Cardiac muscle cell (in vitro differentiated cells and primary cell): ENCODE measurements at regions not wholly inside any gene's neighbourhood (a gene's known extent, or its start where the extent isn't known, plus 50 kb on each side); places are given as distances from the start of the nearest gene placed in this dataset.

Source experiments
- DNase-seq, 2 donors: peaks; one replicate each; pipeline versions ENCODE4 v3.0.0 to v3.0.0-alpha.2; 2010 to 2017; ENCODE audit warnings: low read depth in 1 of 2, low spot score in 1 of 2
- H3K27ac ChIP-seq: fragments of 200-600 bp; sonication (generic); 2 replicates; pipeline ENCODE4 v1.5.1; 2016
- H3K27me3 ChIP-seq: fragments of 200-600 bp; sonication (generic); 2 replicates; pipeline ENCODE4 v1.6.0; 2016; ENCODE audit warnings: control low read depth
- H3K36me3 ChIP-seq: fragments of 200-600 bp; sonication (generic); 2 replicates; pipeline ENCODE4 v1.5.1; 2016; ENCODE audit warnings: control low read depth
- H3K4me1 ChIP-seq: fragments of 200-600 bp; sonication (generic); 2 replicates; pipeline ENCODE4 v1.8.1; 2017; ENCODE audit warnings: low read depth, mild to moderate bottlenecking, mixed run types
- H3K4me3 ChIP-seq: fragments of 200-600 bp; sonication (generic); 2 replicates; pipeline ENCODE4 v1.5.1; 2016; ENCODE audit warnings: mild to moderate bottlenecking
- H3K9me3 ChIP-seq: fragments of 200-600 bp; sonication (generic); 2 replicates; pipeline ENCODE4 v1.5.1; 2017; ENCODE audit warnings: low read depth, mild to moderate bottlenecking, control low read depth
- CTCF ChIP-seq: IDR thresholded peaks from 2 replicates; pipeline ENCODE4 v1.5.1; 2012; ENCODE audit warnings: low read depth, mild to moderate bottlenecking, low read length

GRCh38 chr9:115765060-115765459 lies 388.5 kb upstream of the PAPPA start:
- H3K27me3 ChIP-seq: no peaks in the 10 kb centered on the region
- H3K4me3 ChIP-seq: no peak overlapping the region
- TF ChIP-seq CTCF: no peak
- no peaks in the 10 kb centered on the region for H3K4me1 ChIP-seq
- H3K36me3 ChIP-seq: no peaks in the 10 kb centered on the region
- H3K27ac ChIP-seq: no peak overlapping the region
- DNase-seq: peak in 1 of 2 donors; percentile 7
- no peaks in the 10 kb centered on the region for H3K9me3 ChIP-seq

GRCh38 chr9:115766370-115766955 lies 387.1 kb upstream of the PAPPA start:
- H3K9me3 ChIP-seq: no peaks in the 10 kb centered on the region
- H3K4me1 ChIP-seq: no peaks in the 10 kb centered on the region
- H3K27ac ChIP-seq: no peak overlapping the region
- DNase-seq: no peak
- TF ChIP-seq CTCF: no peak
- no peak overlapping the region for H3K4me3 ChIP-seq
- no peaks in the 10 kb centered on the region for H3K27me3 ChIP-seq
- no peaks in the 10 kb centered on the region for H3K36me3 ChIP-seq

GRCh38 chr9:115770521-115770920 lies 383.1 kb upstream of the PAPPA start:
- no peak overlapping the region for H3K27ac ChIP-seq
- no peaks in the 10 kb centered on the region for H3K27me3 ChIP-seq
- no peaks in the 10 kb centered on the region for H3K36me3 ChIP-seq
- no peak for TF ChIP-seq CTCF
- H3K4me3 ChIP-seq: no peak overlapping the region
- H3K9me3 ChIP-seq: no peaks in the 10 kb centered on the region
- no peaks in the 10 kb centered on the region for H3K4me1 ChIP-seq
- DNase-seq: no peak

GRCh38 chr9:115775659-115776058 lies 377.9 kb upstream of the PAPPA start:
- no peaks in the 10 kb centered on the region for H3K36me3 ChIP-seq
- H3K27me3 ChIP-seq: no peaks in the 10 kb centered on the region
- H3K4me1 ChIP-seq: no peaks in the 10 kb centered on the region
- H3K9me3 ChIP-seq: no peaks in the 10 kb centered on the region
- no peak overlapping the region for H3K4me3 ChIP-seq
- no peak overlapping the region for H3K27ac ChIP-seq
- no peak for TF ChIP-seq CTCF
- no peak for DNase-seq

GRCh38 chr9:115777610-115778009 lies 376.0 kb upstream of the PAPPA start:
- no peaks in the 10 kb centered on the region for H3K9me3 ChIP-seq
- no peak overlapping the region for H3K27ac ChIP-seq
- peak in 1 of 2 donors; percentile 44 for DNase-seq
- H3K4me1 ChIP-seq: no peaks in the 10 kb centered on the region
- H3K36me3 ChIP-seq: no peaks in the 10 kb centered on the region
- TF ChIP-seq CTCF: no peak
- no peak overlapping the region for H3K4me3 ChIP-seq
- H3K27me3 ChIP-seq: no peaks in the 10 kb centered on the region
